ENCODE measurements at regions not wholly inside any gene's neighbourhood (a gene's known extent, or its start where the extent isn't known, plus 50 kb on each side); places are given as distances from the start of the nearest gene placed in this dataset.

- TF ChIP-seq CTCF (IDR thresholded peaks at IDR 0.05) (no peak), POLR2A (IDR thresholded peaks at IDR 0.05) (no peak)
Measured at GRCh38 chr10:34918776-34919315, 103.8 kb upstream of the PARD3 start.

All from uterus (tissue), 2 donors.